ENCODE measurements at regions not wholly inside any gene's neighbourhood (a gene's known extent, or its start where the extent isn't known, plus 50 kb on each side); places are given as distances from the start of the nearest gene placed in this dataset.

DNA sequence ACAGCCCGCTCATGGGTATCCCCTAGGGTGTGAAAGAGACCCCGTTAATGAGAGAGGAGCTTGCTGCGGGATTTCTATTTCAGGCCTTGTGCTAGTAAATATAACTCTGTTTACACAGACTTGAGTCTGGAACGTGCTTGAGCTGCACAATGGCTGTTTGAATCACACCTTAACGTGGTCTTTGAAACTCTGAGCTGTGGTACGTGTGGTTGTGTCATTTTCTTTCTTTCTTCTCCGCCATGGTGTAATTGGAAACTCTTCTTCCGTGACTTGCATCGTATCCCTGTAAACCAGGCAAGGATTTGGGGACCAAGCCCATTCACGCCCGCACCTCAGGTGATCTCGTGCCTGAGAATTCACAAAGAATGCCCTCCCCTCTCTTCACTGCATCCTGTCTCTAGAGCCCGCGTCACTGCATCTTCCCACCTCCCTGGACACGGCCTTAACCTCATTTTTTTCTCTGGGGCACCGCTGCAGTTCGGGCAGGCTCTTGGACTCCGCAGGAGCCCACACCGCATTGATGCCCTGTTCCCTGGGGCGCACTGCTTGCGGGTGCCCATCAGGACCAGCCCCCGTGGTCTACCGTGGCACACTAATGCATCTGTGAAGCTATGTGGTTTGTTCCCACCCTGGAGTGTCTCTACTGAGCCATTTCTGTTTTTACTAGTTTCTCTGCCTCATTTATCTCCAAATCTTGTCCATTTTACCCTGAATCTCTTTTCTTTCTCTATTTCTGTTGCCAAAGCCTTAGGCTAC, 78.4 kb upstream of the PARP11 start:
- RAD21 ChIA-PET (ENCODE audit: low non-redundant PET in 1 of 2, low total read pairs in 2 of 2, uncharacterized antibody in 2 of 2, unreplicated experiment in 2 of 2): no interaction called here
- Histone ChIP-seq H3K79me2 (ENCODE audit: insufficient read depth, low read length) (no peaks in the 10 kb centered on the region), H4K20me1 (ENCODE audit: insufficient read depth) (no peaks in the 10 kb centered on the region), H3K9me2 (ENCODE audit: insufficient read depth) (no peaks in the 10 kb centered on the region), H3K9ac (ENCODE audit: low read length) (no peak overlapping the region), H3K9me3 (ENCODE audit: control insufficient read depth in 1 of 2, insufficient read depth in 1 of 2, low read depth in 1 of 2, low read length in 2 of 2) (no peaks in the 10 kb centered on the region), H3K4me2 (ENCODE audit: low read length) (no peak overlapping the region), H3K4me1 (ENCODE audit: control insufficient read depth in 1 of 2, insufficient read depth in 2 of 2, low read length in 2 of 2) (no peaks in the 10 kb centered on the region), H3K27ac (ENCODE audit: low read depth, low read length) (no peak overlapping the region), H3K4me3 (replicated peaks in 1 of 2; ENCODE audit: low read depth in 1 of 2, low read length in 2 of 2) (no peak overlapping the region), H3K27me3 (ENCODE audit: insufficient read depth, low read length) (peaks cover 63% of the 10 kb centered on the region), H3K36me3 (ENCODE audit: control insufficient read depth in 1 of 2, insufficient read depth in 2 of 2, low read length in 2 of 2) (no peaks in the 10 kb centered on the region), H2AFZ (ENCODE audit: low read depth, low read length, poor library complexity, severe bottlenecking) (no peak overlapping the region)
- DNase-seq (ENCODE audit: low read depth, low spot score) (no peak), ATAC-seq (no peak)
- intact Hi-C loops (cut with micrococcal nuclease): no loop called here
- CTCF ChIA-PET: no interaction called here
- BruUV-seq (replicated peaks): no TSS peak
- TF ChIP-seq POLR2AphosphoS5 (IDR thresholded peaks at IDR 0.05; ENCODE audit: low read depth, low read length): no peak
- no peak for TF ChIP-seq POLR2A (IDR thresholded peaks at IDR 0.05; ENCODE audit: borderline replicate concordance, extremely low read depth, insufficient read depth, insufficient read length)
- TF ChIP-seq, protein P1, sequence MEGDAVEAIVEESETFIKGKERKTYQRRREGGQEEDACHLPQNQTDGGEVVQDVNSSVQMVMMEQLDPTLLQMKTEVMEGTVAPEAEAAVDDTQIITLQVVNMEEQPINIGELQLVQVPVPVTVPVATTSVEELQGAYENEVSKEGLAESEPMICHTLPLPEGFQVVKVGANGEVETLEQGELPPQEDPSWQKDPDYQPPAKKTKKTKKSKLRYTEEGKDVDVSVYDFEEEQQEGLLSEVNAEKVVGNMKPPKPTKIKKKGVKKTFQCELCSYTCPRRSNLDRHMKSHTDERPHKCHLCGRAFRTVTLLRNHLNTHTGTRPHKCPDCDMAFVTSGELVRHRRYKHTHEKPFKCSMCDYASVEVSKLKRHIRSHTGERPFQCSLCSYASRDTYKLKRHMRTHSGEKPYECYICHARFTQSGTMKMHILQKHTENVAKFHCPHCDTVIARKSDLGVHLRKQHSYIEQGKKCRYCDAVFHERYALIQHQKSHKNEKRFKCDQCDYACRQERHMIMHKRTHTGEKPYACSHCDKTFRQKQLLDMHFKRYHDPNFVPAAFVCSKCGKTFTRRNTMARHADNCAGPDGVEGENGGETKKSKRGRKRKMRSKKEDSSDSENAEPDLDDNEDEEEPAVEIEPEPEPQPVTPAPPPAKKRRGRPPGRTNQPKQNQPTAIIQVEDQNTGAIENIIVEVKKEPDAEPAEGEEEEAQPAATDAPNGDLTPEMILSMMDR (IDR thresholded peaks at IDR 0.05 in 2 of 3, conservative IDR thresholded peaks at IDR 0.05 in 1 of 3; ENCODE audit: borderline replicate concordance in 1 of 3, insufficient read depth in 1 of 3, low read depth in 2 of 3, low read length in 2 of 3): no peak
- no peak for TF ChIP-seq SP1 (IDR thresholded peaks at IDR 0.05; ENCODE audit: low read depth)
- TF ChIP-seq, protein P2, sequence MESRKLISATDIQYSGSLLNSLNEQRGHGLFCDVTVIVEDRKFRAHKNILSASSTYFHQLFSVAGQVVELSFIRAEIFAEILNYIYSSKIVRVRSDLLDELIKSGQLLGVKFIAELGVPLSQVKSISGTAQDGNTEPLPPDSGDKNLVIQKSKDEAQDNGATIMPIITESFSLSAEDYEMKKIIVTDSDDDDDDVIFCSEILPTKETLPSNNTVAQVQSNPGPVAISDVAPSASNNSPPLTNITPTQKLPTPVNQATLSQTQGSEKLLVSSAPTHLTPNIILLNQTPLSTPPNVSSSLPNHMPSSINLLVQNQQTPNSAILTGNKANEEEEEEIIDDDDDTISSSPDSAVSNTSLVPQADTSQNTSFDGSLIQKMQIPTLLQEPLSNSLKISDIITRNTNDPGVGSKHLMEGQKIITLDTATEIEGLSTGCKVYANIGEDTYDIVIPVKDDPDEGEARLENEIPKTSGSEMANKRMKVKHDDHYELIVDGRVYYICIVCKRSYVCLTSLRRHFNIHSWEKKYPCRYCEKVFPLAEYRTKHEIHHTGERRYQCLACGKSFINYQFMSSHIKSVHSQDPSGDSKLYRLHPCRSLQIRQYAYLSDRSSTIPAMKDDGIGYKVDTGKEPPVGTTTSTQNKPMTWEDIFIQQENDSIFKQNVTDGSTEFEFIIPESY (IDR thresholded peaks at IDR 0.05; ENCODE audit: extremely low read depth, insufficient replicate concordance, low read length): no peak
- no peak for TF ChIP-seq EGR1 (IDR thresholded peaks at IDR 0.05; ENCODE audit: low read depth)
- TF ChIP-seq, protein P3, sequence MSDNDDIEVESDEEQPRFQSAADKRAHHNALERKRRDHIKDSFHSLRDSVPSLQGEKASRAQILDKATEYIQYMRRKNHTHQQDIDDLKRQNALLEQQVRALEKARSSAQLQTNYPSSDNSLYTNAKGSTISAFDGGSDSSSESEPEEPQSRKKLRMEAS (IDR thresholded peaks at IDR 0.05): no peak
- TF ChIP-seq EZH2phosphoT487 (IDR thresholded peaks at IDR 0.05; ENCODE audit: borderline replicate concordance): no peak
- no peak for TF ChIP-seq CBX3 (IDR thresholded peaks at IDR 0.05; ENCODE audit: low read depth)
- no peak for TF ChIP-seq FOSL1 (IDR thresholded peaks at IDR 0.05; ENCODE audit: low read depth)
- TF ChIP-seq, protein P4, sequence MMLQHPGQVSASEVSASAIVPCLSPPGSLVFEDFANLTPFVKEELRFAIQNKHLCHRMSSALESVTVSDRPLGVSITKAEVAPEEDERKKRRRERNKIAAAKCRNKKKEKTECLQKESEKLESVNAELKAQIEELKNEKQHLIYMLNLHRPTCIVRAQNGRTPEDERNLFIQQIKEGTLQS (IDR thresholded peaks at IDR 0.05): no peak
- POLR2A ChIA-PET: no interaction called here

Data from HCT116 (cell line).